ENCODE measurements at regions not wholly inside any gene's neighbourhood (a gene's known extent, or its start where the extent isn't known, plus 50 kb on each side); places are given as distances from the start of the nearest gene placed in this dataset.
"Not testable (repeated sequence)": the region's sequence is repeated elsewhere in the genome, so short reads cannot be mapped to it uniquely, and the experiment has no call there.

- DNase-seq: peak; percentile 57
These were observed 81.5 kb upstream of the PPM1B start for GRCh38 chr2:44087036-44087713.

- DNase-seq: no peak
These were observed 81.0 kb upstream of the PPM1B start for GRCh38 chr2:44087714-44088092.

GRCh38 chr2:44092519-44092918 lies 76.2 kb upstream of the PPM1B start:
- DNase-seq: not testable (repeated sequence)

- DNase-seq: no peak
These were observed 74.7 kb upstream of the PPM1B start for GRCh38 chr2:44093970-44094369.

- DNase-seq: no peak
These were observed 71.3 kb upstream of the PPM1B start for GRCh38 chr2:44097322-44097907.

GRCh38 chr2:44098050-44098449 lies 70.6 kb upstream of the PPM1B start:
- DNase-seq: no peak

GRCh38 chr2:44098891-44099290 lies 69.8 kb upstream of the PPM1B start:
- DNase-seq: no peak

- peak; percentile 33 for DNase-seq
These were observed 68.3 kb upstream of the PPM1B start for GRCh38 chr2:44100351-44100750.

- DNase-seq: no peak
These were observed 67.4 kb upstream of the PPM1B start for GRCh38 chr2:44101246-44101645.

GRCh38 chr2:44102790-44103562 lies 65.7 kb upstream of the PPM1B start:
- DNase-seq: no peak

- DNase-seq: no peak
These were observed 65.0 kb upstream of the PPM1B start for GRCh38 chr2:44103639-44104038.

GRCh38 chr2:44104855-44105271 lies 63.8 kb upstream of the PPM1B start:
- no peak for DNase-seq

- not testable (repeated sequence) for DNase-seq
These were observed 62.2 kb upstream of the PPM1B start for GRCh38 chr2:44106509-44106908.

- DNase-seq: no peak
These were observed 61.5 kb upstream of the PPM1B start for GRCh38 chr2:44107086-44107740.

- DNase-seq: no peak
These were observed 60.7 kb upstream of the PPM1B start for GRCh38 chr2:44107974-44108373.

- DNase-seq: no peak
These were observed 59.5 kb upstream of the PPM1B start for GRCh38 chr2:44109166-44109565.

GRCh38 chr2:44110444-44110843 lies 58.2 kb upstream of the PPM1B start:
- no peak for DNase-seq

GRCh38 chr2:44112096-44112495 lies 56.6 kb upstream of the PPM1B start:
- DNase-seq: no peak

GRCh38 chr2:44116319-44116718 lies 52.4 kb upstream of the PPM1B start:
- no peak for DNase-seq

- no peak for DNase-seq
These were observed 50.4 kb upstream of the PPM1B start for GRCh38 chr2:44118257-44118656.
